GM23338 (cell line): ENCODE measurements at regions not wholly inside any gene's neighbourhood (a gene's known extent, or its start where the extent isn't known, plus 50 kb on each side); places are given as distances from the start of the nearest gene placed in this dataset.
A peak's percentile ranks its signal among the peaks of the same experiment; 100 is the strongest.

Source experiments
- ATAC-seq: fragments of 200-7000 bp; cut with Tn5 transposase; 3 replicates; pipeline ENCODE4 v1.9.1; 2020
- DNase-seq: peaks from one replicate; pipeline ENCODE4 v3.0.0-alpha.2; 2015; ENCODE audit warnings: low spot score
- H2AFZ ChIP-seq: fragments of 200-600 bp; sonication (generic); 2 replicates; pipeline ENCODE4 v1.8.0; 2016; ENCODE audit warnings: antibody characterized with exemption, mild to moderate bottlenecking, moderate library complexity
- H3F3A ChIP-seq: fragments of 200-600 bp; sonication (generic); replicated peaks from 2 replicates; pipeline ENCODE4 v1.8.0; 2017; ENCODE audit warnings: antibody characterized with exemption, mixed run types, low read depth
- H3K27ac ChIP-seq: fragments of 200-600 bp; sonication (generic); 2 replicates; pipeline ENCODE4 v1.6.1; 2016; ENCODE audit warnings: low read depth
- H3K27me3 ChIP-seq: fragments of 200-600 bp; sonication (generic); 2 replicates; pipeline ENCODE4 v1.8.0; 2016; ENCODE audit warnings: mild to moderate bottlenecking, mixed run types, moderate library complexity; ENCODE audit not compliant: insufficient read depth
- H3K36me3 ChIP-seq: fragments of 200-600 bp; sonication (generic); 2 replicates; pipeline ENCODE4 v1.8.0; 2016; ENCODE audit warnings: mild to moderate bottlenecking; ENCODE audit not compliant: insufficient read depth
- H3K4me1 ChIP-seq: fragments of 200-600 bp; sonication (generic); 2 replicates; pipeline ENCODE4 v1.8.0; 2016; ENCODE audit warnings: mild to moderate bottlenecking, moderate library complexity; ENCODE audit not compliant: insufficient read depth
- H3K4me2 ChIP-seq: fragments of 200-600 bp; sonication (generic); 2 replicates; pipeline ENCODE4 v1.7.1; 2017; ENCODE audit warnings: mixed run types
- H3K4me3 ChIP-seq: fragments of 200-600 bp; sonication (generic); 2 replicates; pipeline ENCODE4 v1.6.1; 2016; ENCODE audit warnings: mixed run types
- H3K79me2 ChIP-seq: fragments of 200-600 bp; sonication (generic); replicated peaks from 2 replicates; pipeline ENCODE4 v1.8.0; 2017; ENCODE audit warnings: mild to moderate bottlenecking; ENCODE audit not compliant: insufficient read depth
- H3K9me2 ChIP-seq: fragments of 200-600 bp; sonication (generic); 2 replicates; pipeline ENCODE4 v1.8.0; 2017; ENCODE audit not compliant: insufficient read depth
- H4K20me1 ChIP-seq: fragments of 200-600 bp; sonication (generic); replicated peaks from 2 replicates; pipeline ENCODE4 v1.8.0; 2017; ENCODE audit warnings: mild to moderate bottlenecking; ENCODE audit not compliant: insufficient read depth
- H3K27ac Mint-ChIP-seq: 2 replicates; pipeline ENCODE4 v1.8.0; 2020; ENCODE audit warnings: inconsistent platforms, mild to moderate bottlenecking, moderate library complexity, mixed read lengths
- H3K27me3 Mint-ChIP-seq: 3 replicates; pipeline ENCODE4 v1.8.0; 2022; ENCODE audit warnings: low read depth, mild to moderate bottlenecking, moderate library complexity, mixed read lengths, inconsistent platforms; ENCODE audit not compliant: insufficient read depth, poor library complexity
- H3K36me3 Mint-ChIP-seq: 3 replicates; pipeline ENCODE4 v1.8.0; 2021; ENCODE audit warnings: low read depth, mild to moderate bottlenecking, inconsistent platforms, moderate library complexity, mixed read lengths
- H3K4me1 Mint-ChIP-seq: 3 replicates; pipeline ENCODE4 v1.8.0; 2020; ENCODE audit warnings: mild to moderate bottlenecking, inconsistent platforms, mixed read lengths
- H3K4me3 Mint-ChIP-seq: 3 replicates; pipeline ENCODE4 v1.8.0; 2021; ENCODE audit warnings: moderate library complexity, mild to moderate bottlenecking, inconsistent platforms, mixed read lengths
- H3K9me3 Mint-ChIP-seq: 3 replicates; pipeline ENCODE4 v1.8.0; 2020; ENCODE audit warnings: moderate library complexity, mild to moderate bottlenecking, inconsistent platforms, mixed read lengths
- CREB1 ChIP-seq: fragments of 250-450 bp; sonication (Bioruptor Pico); IDR thresholded peaks from 2 replicates; pipeline ENCODE4 v1.5.0; 2020; ENCODE audit warnings: low read depth, mild to moderate bottlenecking, moderate library complexity
- EZH2 ChIP-seq: fragments of 200-600 bp; sonication (generic); IDR thresholded peaks from one replicate; pipeline ENCODE4 v1.8.0; 2017; ENCODE audit warnings: antibody characterized with exemption, mild to moderate bottlenecking, low read depth; ENCODE audit not compliant: unreplicated experiment
- EZH2phosphoT487 ChIP-seq: fragments of 200-600 bp; sonication (generic); IDR thresholded peaks from one replicate; pipeline ENCODE4 v1.8.1; 2018; ENCODE audit warnings: antibody characterized with exemption; ENCODE audit not compliant: unreplicated experiment
- JUNB ChIP-seq: IDR thresholded peaks from one replicate; pipeline ENCODE4 v1.6.1; 2016; ENCODE audit warnings: antibody characterized with exemption; ENCODE audit not compliant: unreplicated experiment
- NANOG ChIP-seq: IDR thresholded peaks from 2 replicates; pipeline ENCODE4 v1.6.1; 2016; ENCODE audit warnings: antibody characterized with exemption, borderline replicate concordance
- POLR2AphosphoS5 ChIP-seq: IDR thresholded peaks from 2 replicates; pipeline ENCODE4 v1.6.1; 2016; ENCODE audit warnings: antibody characterized with exemption, low read depth
- STAT1 ChIP-seq: IDR thresholded peaks from one replicate; pipeline ENCODE4 v1.6.1; 2016; ENCODE audit warnings: antibody characterized with exemption; ENCODE audit not compliant: unreplicated experiment
- ZNF114 ChIP-seq: fragments of 250-450 bp; sonication (Bioruptor Pico); IDR thresholded peaks from 2 replicates; pipeline ENCODE4 v1.5.0; 2020; ENCODE audit warnings: mild to moderate bottlenecking, moderate library complexity
- ZNF331 ChIP-seq: fragments of 250-450 bp; sonication (Bioruptor Pico); IDR thresholded peaks from 2 replicates; pipeline ENCODE4 v1.5.0; 2020; ENCODE audit warnings: low read depth, mild to moderate bottlenecking, moderate library complexity
- TF ChIP-seq, protein P1 (sequence below): IDR thresholded peaks from one replicate; pipeline ENCODE4 v1.6.1; 2018; ENCODE audit warnings: antibody characterized with exemption; ENCODE audit not compliant: unreplicated experiment
- TF ChIP-seq, protein P2 (sequence below), 2 experiments: fragments of 200-600 bp in 1 of 2; sonication (generic) in 1 of 2; conservative IDR thresholded peaks; 2 replicates each; pipeline versions ENCODE4 v1.5.1 to v1.6.1; 2016 to 2017; ENCODE audit warnings: antibody characterized with exemption in 2 of 2, low read depth in 2 of 2, mild to moderate bottlenecking in 2 of 2, moderate library complexity in 1 of 2
- TF ChIP-seq, protein P3 (sequence below): IDR thresholded peaks from 2 replicates; pipeline ENCODE4 v1.6.1; 2016; ENCODE audit warnings: antibody characterized with exemption

DNA sequence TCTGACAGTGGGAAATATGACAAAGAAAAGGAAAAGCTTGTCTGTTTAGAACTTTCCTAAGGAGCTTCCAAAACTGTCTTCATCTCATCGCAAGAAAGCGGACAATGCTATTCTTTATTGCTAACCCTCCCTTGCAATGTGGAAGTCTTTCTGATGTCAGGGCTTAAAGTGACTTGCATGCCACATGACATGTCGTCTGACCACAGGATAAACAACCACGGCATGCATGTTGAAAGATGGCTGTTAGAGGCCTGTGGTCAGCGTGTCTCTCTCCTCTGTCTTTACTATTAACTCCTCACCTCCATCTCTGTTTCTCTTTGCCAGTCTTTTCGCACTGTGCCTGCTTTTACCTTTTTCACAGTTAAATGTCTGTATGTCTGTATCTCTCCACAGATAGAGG lies 389.8 kb downstream of the LNPK start (continued):
- TF ChIP-seq, protein P1, sequence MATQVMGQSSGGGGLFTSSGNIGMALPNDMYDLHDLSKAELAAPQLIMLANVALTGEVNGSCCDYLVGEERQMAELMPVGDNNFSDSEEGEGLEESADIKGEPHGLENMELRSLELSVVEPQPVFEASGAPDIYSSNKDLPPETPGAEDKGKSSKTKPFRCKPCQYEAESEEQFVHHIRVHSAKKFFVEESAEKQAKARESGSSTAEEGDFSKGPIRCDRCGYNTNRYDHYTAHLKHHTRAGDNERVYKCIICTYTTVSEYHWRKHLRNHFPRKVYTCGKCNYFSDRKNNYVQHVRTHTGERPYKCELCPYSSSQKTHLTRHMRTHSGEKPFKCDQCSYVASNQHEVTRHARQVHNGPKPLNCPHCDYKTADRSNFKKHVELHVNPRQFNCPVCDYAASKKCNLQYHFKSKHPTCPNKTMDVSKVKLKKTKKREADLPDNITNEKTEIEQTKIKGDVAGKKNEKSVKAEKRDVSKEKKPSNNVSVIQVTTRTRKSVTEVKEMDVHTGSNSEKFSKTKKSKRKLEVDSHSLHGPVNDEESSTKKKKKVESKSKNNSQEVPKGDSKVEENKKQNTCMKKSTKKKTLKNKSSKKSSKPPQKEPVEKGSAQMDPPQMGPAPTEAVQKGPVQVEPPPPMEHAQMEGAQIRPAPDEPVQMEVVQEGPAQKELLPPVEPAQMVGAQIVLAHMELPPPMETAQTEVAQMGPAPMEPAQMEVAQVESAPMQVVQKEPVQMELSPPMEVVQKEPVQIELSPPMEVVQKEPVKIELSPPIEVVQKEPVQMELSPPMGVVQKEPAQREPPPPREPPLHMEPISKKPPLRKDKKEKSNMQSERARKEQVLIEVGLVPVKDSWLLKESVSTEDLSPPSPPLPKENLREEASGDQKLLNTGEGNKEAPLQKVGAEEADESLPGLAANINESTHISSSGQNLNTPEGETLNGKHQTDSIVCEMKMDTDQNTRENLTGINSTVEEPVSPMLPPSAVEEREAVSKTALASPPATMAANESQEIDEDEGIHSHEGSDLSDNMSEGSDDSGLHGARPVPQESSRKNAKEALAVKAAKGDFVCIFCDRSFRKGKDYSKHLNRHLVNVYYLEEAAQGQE = no peak
- TF ChIP-seq STAT1 = no peak
- TF ChIP-seq, protein P2, sequence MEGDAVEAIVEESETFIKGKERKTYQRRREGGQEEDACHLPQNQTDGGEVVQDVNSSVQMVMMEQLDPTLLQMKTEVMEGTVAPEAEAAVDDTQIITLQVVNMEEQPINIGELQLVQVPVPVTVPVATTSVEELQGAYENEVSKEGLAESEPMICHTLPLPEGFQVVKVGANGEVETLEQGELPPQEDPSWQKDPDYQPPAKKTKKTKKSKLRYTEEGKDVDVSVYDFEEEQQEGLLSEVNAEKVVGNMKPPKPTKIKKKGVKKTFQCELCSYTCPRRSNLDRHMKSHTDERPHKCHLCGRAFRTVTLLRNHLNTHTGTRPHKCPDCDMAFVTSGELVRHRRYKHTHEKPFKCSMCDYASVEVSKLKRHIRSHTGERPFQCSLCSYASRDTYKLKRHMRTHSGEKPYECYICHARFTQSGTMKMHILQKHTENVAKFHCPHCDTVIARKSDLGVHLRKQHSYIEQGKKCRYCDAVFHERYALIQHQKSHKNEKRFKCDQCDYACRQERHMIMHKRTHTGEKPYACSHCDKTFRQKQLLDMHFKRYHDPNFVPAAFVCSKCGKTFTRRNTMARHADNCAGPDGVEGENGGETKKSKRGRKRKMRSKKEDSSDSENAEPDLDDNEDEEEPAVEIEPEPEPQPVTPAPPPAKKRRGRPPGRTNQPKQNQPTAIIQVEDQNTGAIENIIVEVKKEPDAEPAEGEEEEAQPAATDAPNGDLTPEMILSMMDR (conservative IDR thresholded peaks at IDR 0.05; ENCODE audit: low read depth in 2 of 2) = no peak

DNA sequence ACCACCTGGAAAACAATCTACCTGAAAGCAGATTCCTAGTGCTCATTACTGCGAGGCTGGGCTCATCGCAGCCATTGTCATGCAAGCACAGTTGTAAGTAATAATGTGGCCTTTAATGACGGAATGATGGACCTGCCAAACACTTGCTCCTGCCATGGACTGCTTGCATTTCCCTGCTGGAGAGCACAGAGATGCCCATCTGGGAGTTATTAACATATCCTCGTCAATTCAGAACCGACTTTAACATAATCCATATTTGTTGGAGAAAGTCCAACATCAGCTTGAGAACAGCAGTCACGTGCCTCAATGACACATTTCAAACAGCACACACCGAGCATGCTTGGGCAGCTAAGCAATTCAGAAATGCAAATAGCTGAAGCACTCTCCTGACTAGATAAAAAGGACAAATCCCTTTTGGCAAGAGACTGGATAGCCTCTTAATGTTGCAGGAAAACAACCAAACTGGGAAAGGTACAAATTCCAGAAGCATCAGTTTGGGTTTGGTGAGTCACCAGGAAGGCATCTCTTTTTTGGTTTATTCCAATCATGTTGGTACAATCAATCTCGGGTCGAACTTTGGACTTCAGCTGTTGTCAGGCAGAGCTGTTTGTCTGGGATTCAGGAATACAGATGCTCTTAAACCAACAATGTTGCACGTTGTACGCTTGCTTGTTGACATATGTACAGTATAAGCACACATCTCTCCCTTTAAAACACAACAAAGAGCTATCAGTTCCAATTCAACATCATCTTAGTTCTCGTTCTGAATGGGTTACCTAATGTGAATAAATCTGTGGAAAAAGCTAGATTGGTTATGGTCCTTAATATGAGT lies 395.8 kb downstream of the LNPK start:
- no peaks in the 10 kb centered on the region for H3F3A ChIP-seq
- no peak overlapping the region for H3K4me3 ChIP-seq
- DNase-seq = peak; percentile 41
- H3K4me3 Mint-ChIP-seq = no peak overlapping the region; the same call in 2 of the 3 replicates
- peaks cover 31% of the 10 kb centered on the region for H3K4me1 ChIP-seq
- no peaks in the 10 kb centered on the region for H3K9me2 ChIP-seq
- no peaks in the 10 kb centered on the region for H3K36me3 Mint-ChIP-seq
- peak overlapping the region; percentile 38; the same call in 1 of the 2 replicates for H3K27ac Mint-ChIP-seq
- peak overlapping the region; percentile 45 for H3K4me2 ChIP-seq
- H3K79me2 ChIP-seq = no peaks in the 10 kb centered on the region
- H3K9me3 Mint-ChIP-seq = no peaks in the 10 kb centered on the region
- no peak overlapping the region for H3K27ac ChIP-seq
- H3K4me1 Mint-ChIP-seq = peaks cover 18% of the 10 kb centered on the region
- no peak overlapping the region for H2AFZ ChIP-seq
- peaks cover 2% of the 10 kb centered on the region for H3K27me3 Mint-ChIP-seq
- H4K20me1 ChIP-seq = no peaks in the 10 kb centered on the region
- peak; percentile 67 for ATAC-seq
- H3K27me3 ChIP-seq = no peaks in the 10 kb centered on the region
- no peaks in the 10 kb centered on the region for H3K36me3 ChIP-seq
- TF ChIP-seq JUNB (no peak), ZNF114 (no peak), EZH2 (no peak), ZNF331 (no peak), POLR2AphosphoS5 (no peak), STAT1 (no peak), NANOG (no peak), EZH2phosphoT487 (no peak), CREB1 (no peak)
- TF ChIP-seq, protein P1 = no peak
- TF ChIP-seq, protein P3, sequence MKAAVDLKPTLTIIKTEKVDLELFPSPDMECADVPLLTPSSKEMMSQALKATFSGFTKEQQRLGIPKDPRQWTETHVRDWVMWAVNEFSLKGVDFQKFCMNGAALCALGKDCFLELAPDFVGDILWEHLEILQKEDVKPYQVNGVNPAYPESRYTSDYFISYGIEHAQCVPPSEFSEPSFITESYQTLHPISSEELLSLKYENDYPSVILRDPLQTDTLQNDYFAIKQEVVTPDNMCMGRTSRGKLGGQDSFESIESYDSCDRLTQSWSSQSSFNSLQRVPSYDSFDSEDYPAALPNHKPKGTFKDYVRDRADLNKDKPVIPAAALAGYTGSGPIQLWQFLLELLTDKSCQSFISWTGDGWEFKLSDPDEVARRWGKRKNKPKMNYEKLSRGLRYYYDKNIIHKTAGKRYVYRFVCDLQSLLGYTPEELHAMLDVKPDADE = no peak
- TF ChIP-seq, protein P2 (conservative IDR thresholded peaks at IDR 0.05; ENCODE audit: low read depth in 2 of 2) = no peak
